SIG-M5 treated with dmso at 0.1 percent for 504 hours (cell line): ENCODE measurements at regions not wholly inside any gene's neighbourhood (a gene's known extent, or its start where the extent isn't known, plus 50 kb on each side); places are given as distances from the start of the nearest gene placed in this dataset.
A peak's percentile ranks its signal among the peaks of the same experiment; 100 is the strongest.
"Not testable (repeated sequence)": the region's sequence is repeated elsewhere in the genome, so short reads cannot be mapped to it uniquely, and the experiment has no call there.

Experiments
- DNase-seq: peaks from one replicate; lab custom pipeline; 2025; ENCODE audit not compliant: unreplicated experiment; lab: John Stamatoyannopoulos, UW

GRCh38 chr20:7744411-7744810 lies 195.8 kb downstream of the HAO1 start:
- no peak for DNase-seq

GRCh38 chr20:7748624-7749023 lies 191.6 kb downstream of the HAO1 start:
- no peak for DNase-seq

- no peak for DNase-seq
Observed at GRCh38 chr20:7754102-7754501, 186.2 kb downstream of the HAO1 start.

- DNase-seq: no peak
Observed at GRCh38 chr20:7758406-7758805, 181.9 kb downstream of the HAO1 start.

- no peak for DNase-seq
Observed at GRCh38 chr20:7760247-7761031, 179.8 kb downstream of the HAO1 start.

DNA sequence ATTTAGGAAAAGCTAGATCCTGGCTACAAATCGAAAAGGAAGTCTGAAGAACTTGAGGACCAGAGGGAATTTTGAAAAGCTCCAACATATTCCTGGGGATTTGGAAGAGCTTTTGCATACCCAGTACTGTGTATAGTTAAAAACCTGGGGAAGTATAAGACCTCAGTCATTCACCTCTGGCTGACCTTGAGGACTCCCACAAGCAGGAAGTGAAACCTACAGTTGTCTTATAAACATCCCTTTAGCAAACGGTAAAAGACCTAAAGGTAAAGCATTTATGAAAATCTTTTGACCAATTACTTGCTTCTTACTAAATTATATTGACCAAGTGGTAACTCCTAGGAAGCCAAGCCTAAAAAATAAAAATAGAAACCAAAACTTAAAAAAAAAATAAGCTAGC lies 175.0 kb downstream of the HAO1 start:
- peak; percentile 8 for DNase-seq

DNA sequence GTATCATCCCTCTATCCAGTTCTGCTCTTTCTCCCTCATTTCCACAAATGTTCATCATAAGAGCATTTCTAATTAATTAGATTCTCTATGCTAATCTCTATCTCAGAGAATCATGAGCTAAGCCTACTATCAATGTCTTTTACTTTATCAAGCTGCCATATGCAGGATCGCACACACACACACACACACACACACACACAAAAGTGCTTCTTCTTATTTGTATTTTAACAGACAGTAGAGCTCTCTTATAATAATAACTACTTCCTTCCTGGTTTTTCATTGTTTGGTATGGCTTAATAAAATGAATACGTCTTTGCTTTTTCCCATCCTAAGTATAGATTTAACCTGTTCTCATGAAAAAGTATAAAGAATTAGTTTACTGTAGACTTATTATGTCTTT lies 170.2 kb downstream of the HAO1 start:
- DNase-seq: no peak

DNA sequence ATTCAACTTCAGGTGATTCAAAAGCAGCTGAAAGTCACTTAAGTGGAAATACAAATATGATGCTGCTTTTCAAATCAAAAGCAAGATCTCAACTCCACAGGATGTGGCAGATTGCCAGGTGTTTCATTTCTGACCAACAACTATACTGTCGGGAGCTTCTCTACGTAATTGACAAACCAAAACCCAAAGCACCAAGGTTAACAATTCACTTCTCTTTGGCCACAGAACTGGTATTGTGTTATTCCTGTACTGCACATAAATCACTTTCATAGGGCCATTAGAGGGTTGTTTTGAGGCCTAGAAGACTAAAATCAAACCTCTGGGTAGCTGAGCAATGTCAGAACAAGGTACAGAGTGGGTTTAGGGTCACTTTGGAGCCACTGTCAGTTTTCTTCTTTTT lies 169.7 kb downstream of the HAO1 start:
- no peak for DNase-seq

DNA sequence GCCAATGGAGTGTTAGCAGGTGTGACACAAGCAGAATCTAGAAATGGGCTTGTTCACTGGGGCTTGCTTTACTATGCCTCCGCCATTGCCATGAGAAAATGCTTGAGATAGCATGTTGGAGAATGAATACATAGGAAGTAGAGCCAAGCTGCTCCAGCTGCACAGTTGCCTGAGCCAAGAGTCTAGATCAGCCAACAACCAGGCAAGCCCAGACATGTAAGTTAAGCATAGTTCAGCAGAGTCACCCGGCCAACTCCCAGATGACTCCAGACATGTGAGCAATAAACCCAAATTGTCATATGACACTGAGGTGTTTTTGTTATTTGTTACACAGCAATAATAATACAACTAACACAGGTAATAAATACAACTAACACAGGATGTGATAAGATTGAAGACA lies 167.9 kb downstream of the HAO1 start:
- no peak for DNase-seq

DNA sequence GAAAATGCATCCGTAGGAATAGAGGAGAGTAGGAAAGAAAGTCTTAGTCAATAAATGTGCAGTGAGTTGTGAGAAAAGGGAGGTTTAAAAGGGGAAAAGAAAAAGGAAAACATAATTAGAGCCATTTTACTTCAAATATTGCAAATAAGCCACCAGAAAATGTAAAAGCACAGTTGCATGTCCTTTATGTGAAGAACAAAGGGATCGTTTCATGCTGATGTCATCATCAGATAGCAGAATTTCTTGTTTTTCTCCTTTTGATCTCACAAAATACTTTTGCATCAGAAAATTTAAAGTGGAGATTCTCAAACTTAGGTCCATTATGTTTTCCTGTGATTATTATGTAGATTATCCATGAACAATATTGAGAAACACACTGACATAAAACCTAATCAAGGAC lies 166.7 kb downstream of the HAO1 start:
- no peak for DNase-seq

DNA sequence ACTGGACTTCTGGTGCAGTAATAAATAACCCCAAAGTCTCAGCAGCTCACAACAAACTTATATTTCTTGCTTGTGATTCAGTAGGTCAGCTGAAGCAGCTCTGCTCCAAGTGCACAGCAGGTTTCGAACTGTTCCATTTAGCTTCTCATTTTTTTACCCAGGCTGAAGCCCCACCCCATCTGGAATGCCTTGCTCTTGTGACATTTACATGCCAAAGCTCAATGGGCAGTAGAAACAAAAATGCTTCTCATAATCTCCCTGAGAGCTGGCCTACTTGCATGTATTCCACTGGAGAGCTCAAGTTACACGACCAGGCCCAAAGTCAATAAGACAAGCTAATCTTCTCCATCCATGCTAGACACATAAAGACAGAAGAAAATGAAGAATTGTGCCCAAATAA lies 165.2 kb downstream of the HAO1 start:
- DNase-seq: no peak

GRCh38 chr20:7776148-7776547 lies 164.1 kb downstream of the HAO1 start:
- DNase-seq: no peak

- no peak for DNase-seq
Observed at GRCh38 chr20:7790189-7790588, 150.1 kb downstream of the HAO1 start.

GRCh38 chr20:7792150-7792869 lies 147.9 kb downstream of the HAO1 start:
- DNase-seq: no peak

GRCh38 chr20:7798176-7798575 lies 142.1 kb downstream of the HAO1 start:
- DNase-seq: no peak

- DNase-seq: no peak
Observed at GRCh38 chr20:7799862-7800261, 140.4 kb downstream of the HAO1 start.

DNA sequence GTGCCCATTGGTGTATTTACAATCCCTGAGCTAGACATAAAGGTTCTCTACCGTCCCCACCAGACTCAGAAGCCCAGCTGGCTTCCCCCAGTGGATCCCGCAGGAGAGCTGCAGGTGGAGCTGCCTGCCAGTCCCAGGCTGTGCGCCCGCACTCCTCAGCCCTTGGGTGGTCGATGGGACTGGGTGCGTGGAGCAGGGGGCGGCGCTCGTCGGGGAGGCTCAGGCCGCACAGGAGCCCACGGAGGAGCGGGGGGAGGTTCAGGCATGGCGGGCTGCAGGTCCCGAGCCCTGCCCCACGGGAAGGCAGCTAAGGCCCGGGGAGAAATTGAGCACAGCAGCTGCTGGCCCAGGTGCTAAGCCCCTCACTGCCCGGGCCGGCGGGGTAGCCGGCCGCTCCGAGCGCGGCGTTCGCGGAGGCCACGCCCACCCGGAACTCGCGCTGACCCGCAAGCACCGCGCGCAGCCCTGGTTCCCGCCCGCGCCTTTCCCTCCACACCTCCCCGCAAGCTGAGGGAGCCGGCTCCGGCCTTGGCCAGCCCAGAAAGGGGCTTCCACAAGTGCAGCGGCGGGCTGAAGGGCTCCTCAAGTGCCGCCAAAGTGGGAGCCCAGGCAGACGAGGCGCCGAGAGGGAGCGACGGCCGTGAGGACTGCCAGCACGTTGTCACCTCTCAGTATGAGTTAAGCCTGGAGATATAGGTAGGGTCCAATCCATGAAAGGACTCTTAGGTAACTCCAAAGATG lies 136.7 kb downstream of the HAO1 start:
- not testable (repeated sequence) for DNase-seq

DNA sequence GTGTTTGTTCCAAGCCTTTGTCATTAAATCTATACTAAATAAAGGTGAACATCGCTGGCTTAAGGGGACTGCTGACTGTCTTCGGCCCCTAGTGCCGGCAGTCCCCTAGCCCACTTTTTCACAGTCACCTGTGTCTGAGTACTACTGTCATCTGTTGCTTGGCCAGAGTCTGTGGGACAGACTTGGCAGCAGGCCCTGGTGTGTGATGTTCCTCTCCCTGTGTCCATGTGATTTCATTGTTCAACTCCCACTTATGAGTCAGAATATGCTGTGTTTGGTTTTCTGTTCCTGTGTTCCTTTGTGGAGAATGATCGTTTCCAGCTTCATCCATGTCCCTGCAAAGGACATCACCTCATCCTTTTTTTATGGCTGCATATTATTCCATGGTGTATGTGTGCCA lies 133.4 kb downstream of the HAO1 start:
- DNase-seq: no peak

- DNase-seq: no peak
Observed at GRCh38 chr20:7817286-7817685, 123.0 kb downstream of the HAO1 start.

DNA sequence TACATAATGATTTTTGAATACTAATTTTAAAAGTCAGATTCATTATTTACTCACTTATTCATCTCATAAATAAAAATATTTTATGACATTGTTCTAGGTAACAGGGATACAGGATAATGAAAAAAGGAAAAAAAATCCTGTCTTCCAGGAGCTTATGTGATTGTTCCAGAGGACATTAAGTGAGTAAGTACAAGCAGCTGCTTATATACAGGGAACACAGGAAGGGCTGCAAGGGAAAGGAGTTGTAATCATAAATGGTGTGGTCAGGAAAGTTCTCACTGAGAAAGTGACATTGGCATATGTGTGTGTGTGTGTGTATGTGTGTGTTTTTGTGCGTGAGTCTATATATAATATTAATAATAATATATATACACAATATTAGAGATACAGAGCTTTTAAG lies 121.8 kb downstream of the HAO1 start:
- DNase-seq: no peak

DNA sequence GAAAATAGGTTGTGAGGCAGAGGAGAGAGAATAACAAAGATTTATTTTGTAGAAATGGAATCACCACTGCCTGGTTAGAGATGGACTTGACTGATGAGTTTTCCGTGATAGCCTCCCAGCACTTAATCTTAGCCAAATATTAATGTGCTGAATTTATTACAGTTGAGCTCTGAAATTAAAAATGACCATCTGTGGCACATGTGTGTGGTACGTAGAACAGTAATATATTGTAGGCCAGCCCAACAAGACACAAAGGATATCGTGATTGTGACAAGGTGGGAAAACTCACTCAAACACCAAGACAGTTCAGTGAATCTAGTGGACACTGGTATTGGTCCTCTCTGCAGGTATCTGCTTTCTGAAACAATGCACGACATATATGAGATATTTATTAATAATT lies 119.4 kb downstream of the HAO1 start:
- no peak for DNase-seq

GRCh38 chr20:7822772-7823171 lies 117.5 kb downstream of the HAO1 start:
- DNase-seq: no peak
